GM19463 (cell line): ENCODE measurements at regions not wholly inside any gene's neighbourhood (a gene's known extent, or its start where the extent isn't known, plus 50 kb on each side); places are given as distances from the start of the nearest gene placed in this dataset.
"Not testable (repeated sequence)": the region's sequence is repeated elsewhere in the genome, so short reads cannot be mapped to it uniquely, and the experiment has no call there.

Experiments
- ATAC-seq: cut with Tn5 transposase; IDR thresholded peaks from one replicate; pipeline ENCODE4 v1.9.1; 2021; ENCODE audit warnings: mild to moderate bottlenecking, moderate library complexity; ENCODE audit not compliant: unreplicated experiment

GRCh38 chr2:16226943-16227664 lies 286.8 kb downstream of the MYCN start:
- ATAC-seq: no peak

GRCh38 chr2:16226381-16226780 lies 286.0 kb downstream of the MYCN start:
- ATAC-seq: no peak

GRCh38 chr2:16225545-16225944 lies 285.2 kb downstream of the MYCN start:
- no peak for ATAC-seq

GRCh38 chr2:16225071-16225470 lies 284.7 kb downstream of the MYCN start:
- ATAC-seq: no peak

GRCh38 chr2:16224298-16225045 lies 284.1 kb downstream of the MYCN start:
- ATAC-seq: no peak

GRCh38 chr2:16223841-16224177 lies 283.5 kb downstream of the MYCN start:
- no peak for ATAC-seq

- no peak for ATAC-seq
Measured at GRCh38 chr2:16223161-16223840, 283.0 kb downstream of the MYCN start.

GRCh38 chr2:16222326-16222725 lies 282.0 kb downstream of the MYCN start:
- no peak for ATAC-seq

GRCh38 chr2:16221461-16222010 lies 281.2 kb downstream of the MYCN start:
- ATAC-seq: no peak

- no peak for ATAC-seq
Measured at GRCh38 chr2:16219292-16219975, 279.1 kb downstream of the MYCN start.

- ATAC-seq: no peak
Measured at GRCh38 chr2:16218625-16219024, 278.3 kb downstream of the MYCN start.

GRCh38 chr2:16218161-16218560 lies 277.8 kb downstream of the MYCN start:
- ATAC-seq: no peak

- ATAC-seq: not testable (repeated sequence)
Measured at GRCh38 chr2:16217741-16218140, 277.4 kb downstream of the MYCN start.

GRCh38 chr2:16217291-16217690 lies 276.9 kb downstream of the MYCN start:
- ATAC-seq: no peak

GRCh38 chr2:16216558-16216945 lies 276.2 kb downstream of the MYCN start:
- no peak for ATAC-seq

GRCh38 chr2:16215902-16216557 lies 275.7 kb downstream of the MYCN start:
- no peak for ATAC-seq

GRCh38 chr2:16214861-16215260 lies 274.5 kb downstream of the MYCN start:
- ATAC-seq: no peak

GRCh38 chr2:16214391-16214790 lies 274.0 kb downstream of the MYCN start:
- ATAC-seq: no peak

GRCh38 chr2:16212321-16212720 lies 272.0 kb downstream of the MYCN start:
- ATAC-seq: no peak

GRCh38 chr2:16211341-16211740 lies 271.0 kb downstream of the MYCN start:
- no peak for ATAC-seq

- ATAC-seq: no peak
Measured at GRCh38 chr2:16210841-16211240, 270.5 kb downstream of the MYCN start.
